GM21528 (cell line): ENCODE measurements at regions not wholly inside any gene's neighbourhood (a gene's known extent, or its start where the extent isn't known, plus 50 kb on each side); places are given as distances from the start of the nearest gene placed in this dataset.

ENCODE experiments used
- ATAC-seq: cut with Tn5 transposase; IDR thresholded peaks from one replicate; pipeline ENCODE4 v1.9.1; 2021; ENCODE audit warnings: mild to moderate bottlenecking, moderate library complexity; ENCODE audit not compliant: unreplicated experiment, low FRiP score

GRCh38 chr1:216836316-216836715 lies 113.1 kb upstream of the ESRRG start:
- ATAC-seq = no peak

GRCh38 chr1:216833509-216833908 lies 110.3 kb upstream of the ESRRG start:
- no peak for ATAC-seq

- ATAC-seq = no peak
These were observed 109.0 kb upstream of the ESRRG start for GRCh38 chr1:216832192-216832591.

- ATAC-seq = no peak
These were observed 107.4 kb upstream of the ESRRG start for GRCh38 chr1:216830424-216831210.

GRCh38 chr1:216827251-216827650 lies 104.0 kb upstream of the ESRRG start:
- ATAC-seq = no peak

- no peak for ATAC-seq
These were observed 103.4 kb upstream of the ESRRG start for GRCh38 chr1:216826646-216827045.

- no peak for ATAC-seq
These were observed 103.0 kb upstream of the ESRRG start for GRCh38 chr1:216826214-216826613.

- no peak for ATAC-seq
These were observed 102.3 kb upstream of the ESRRG start for GRCh38 chr1:216825557-216825956.

GRCh38 chr1:216824511-216824910 lies 101.3 kb upstream of the ESRRG start:
- no peak for ATAC-seq

GRCh38 chr1:216823731-216824130 lies 100.5 kb upstream of the ESRRG start:
- ATAC-seq = no peak

GRCh38 chr1:216822480-216822879 lies 99.3 kb upstream of the ESRRG start:
- no peak for ATAC-seq

GRCh38 chr1:216820345-216820744 lies 97.1 kb upstream of the ESRRG start:
- ATAC-seq = no peak

GRCh38 chr1:216818284-216818683 lies 95.1 kb upstream of the ESRRG start:
- ATAC-seq = no peak

GRCh38 chr1:216815260-216816131 lies 92.3 kb upstream of the ESRRG start:
- ATAC-seq = no peak

- ATAC-seq = no peak
These were observed 91.5 kb upstream of the ESRRG start for GRCh38 chr1:216814576-216815259.

GRCh38 chr1:216812966-216813365 lies 89.7 kb upstream of the ESRRG start:
- ATAC-seq = no peak

- ATAC-seq = no peak
These were observed 86.4 kb upstream of the ESRRG start for GRCh38 chr1:216809649-216810048.

GRCh38 chr1:216807696-216808095 lies 84.5 kb upstream of the ESRRG start:
- ATAC-seq = no peak

GRCh38 chr1:216805953-216806352 lies 82.7 kb upstream of the ESRRG start:
- ATAC-seq = no peak

- no peak for ATAC-seq
These were observed 82.0 kb upstream of the ESRRG start for GRCh38 chr1:216805233-216805632.

GRCh38 chr1:216804111-216804510 lies 80.9 kb upstream of the ESRRG start:
- no peak for ATAC-seq
